Loucy (cell line): ENCODE measurements at regions not wholly inside any gene's neighbourhood (a gene's known extent, or its start where the extent isn't known, plus 50 kb on each side); places are given as distances from the start of the nearest gene placed in this dataset.

ENCODE experiments used
- CTCF ChIP-seq: fragments of 200-600 bp; sonication (generic); conservative IDR thresholded peaks from 2 replicates; pipeline ENCODE4 v1.5.1; 2014; ENCODE audit warnings: mild to moderate bottlenecking, antibody characterized with exemption, low read length
- EZH2phosphoT487 ChIP-seq: fragments of 200-600 bp; IDR thresholded peaks from 2 replicates; pipeline ENCODE4 v1.6.1; 2018; ENCODE audit warnings: antibody characterized with exemption, mild to moderate bottlenecking, moderate library complexity, borderline replicate concordance

- no peak for TF ChIP-seq CTCF
- no peak for TF ChIP-seq EZH2phosphoT487
These were observed 1112.7 kb upstream of the NRXN1 start for GRCh38 chr2:52144590-52144989.
